Stimulated activated naive CD8-positive, alpha-beta T cell treated with anti-CD3 and anti-CD28 coated beads, Interleukin-15, amount 100 ng/mL, for 72 hours (primary cell): ENCODE measurements at regions not wholly inside any gene's neighbourhood (a gene's known extent, or its start where the extent isn't known, plus 50 kb on each side); places are given as distances from the start of the nearest gene placed in this dataset.

Experiments used
- ATAC-seq: fragments of 150-1000 bp; cut with Tn5 transposase; 2 replicates; pipeline ENCODE4 v1.10.0; 2021; ENCODE audit warnings: mild to moderate bottlenecking, moderate library complexity
- DNase-seq, 2 donors: peaks; one replicate each; pipeline ENCODE4 v3.0.0; 2021 to 2022
- H3K27ac Mint-ChIP-seq, 2 donors: one replicate each; pipeline ENCODE4 v1.8.0; 2022; ENCODE audit warnings: mild to moderate bottlenecking in 2 of 2, mixed read lengths in 2 of 2, moderate library complexity in 2 of 2
- H3K27me3 Mint-ChIP-seq: one replicate; pipeline ENCODE4 v1.8.0; 2022; ENCODE audit warnings: mixed read lengths
- H3K4me1 Mint-ChIP-seq: one replicate; pipeline ENCODE4 v1.8.0; 2022; ENCODE audit warnings: mild to moderate bottlenecking, mixed read lengths
- H3K4me3 Mint-ChIP-seq, 2 donors: one replicate each; pipeline ENCODE4 v1.8.0; 2022; ENCODE audit warnings: mild to moderate bottlenecking in 2 of 2, mixed read lengths in 2 of 2, moderate library complexity in 1 of 2
- H3K9me3 Mint-ChIP-seq, 2 donors: one replicate each; pipeline ENCODE4 v1.8.0; 2022; ENCODE audit warnings: mixed read lengths in 2 of 2

GRCh38 chr13:80450386-80450785, 109.5 kb upstream of the SPRY2 start:
- Mint-ChIP-seq H3K4me1 (no peaks in the 10 kb centered on the region), H3K4me3 (no peak overlapping the region), H3K27me3 (no peaks in the 10 kb centered on the region), H3K27ac (no peak overlapping the region), H3K9me3 (peaks cover 0 to 7% of the 10 kb centered on the region in 2 donors)
- DNase-seq (no peak), ATAC-seq (no peak)

- no peak for ATAC-seq
- no peak overlapping the region for H3K27ac Mint-ChIP-seq
- DNase-seq = no peak
- H3K9me3 Mint-ChIP-seq = peaks cover 0 to 7% of the 10 kb centered on the region in 2 donors
- H3K27me3 Mint-ChIP-seq = no peaks in the 10 kb centered on the region
- no peak overlapping the region for H3K4me3 Mint-ChIP-seq
- no peaks in the 10 kb centered on the region for H3K4me1 Mint-ChIP-seq
Observed at GRCh38 chr13:80448725-80449124, 107.8 kb upstream of the SPRY2 start.

GRCh38 chr13:80447747-80448146, 106.8 kb upstream of the SPRY2 start:
- ATAC-seq (no peak), DNase-seq (no peak)
- peaks cover 0 to 7% of the 10 kb centered on the region in 2 donors for H3K9me3 Mint-ChIP-seq
- H3K27me3 Mint-ChIP-seq = no peaks in the 10 kb centered on the region
- H3K27ac Mint-ChIP-seq = no peak overlapping the region
- H3K4me1 Mint-ChIP-seq = no peaks in the 10 kb centered on the region
- H3K4me3 Mint-ChIP-seq = no peak overlapping the region

- Mint-ChIP-seq H3K27ac (no peak overlapping the region), H3K27me3 (no peaks in the 10 kb centered on the region), H3K4me1 (no peaks in the 10 kb centered on the region), H3K4me3 (no peak overlapping the region), H3K9me3 (no peaks in the 10 kb centered on the region)
- ATAC-seq (no peak), DNase-seq (no peak)
Observed at GRCh38 chr13:80444240-80445015, 103.5 kb upstream of the SPRY2 start.

- Mint-ChIP-seq H3K27ac (no peak overlapping the region), H3K4me1 (no peaks in the 10 kb centered on the region), H3K27me3 (no peaks in the 10 kb centered on the region), H3K4me3 (no peak overlapping the region), H3K9me3 (no peaks in the 10 kb centered on the region)
- ATAC-seq (no peak), DNase-seq (no peak)
Observed at GRCh38 chr13:80442609-80443008, 101.7 kb upstream of the SPRY2 start.

DNA sequence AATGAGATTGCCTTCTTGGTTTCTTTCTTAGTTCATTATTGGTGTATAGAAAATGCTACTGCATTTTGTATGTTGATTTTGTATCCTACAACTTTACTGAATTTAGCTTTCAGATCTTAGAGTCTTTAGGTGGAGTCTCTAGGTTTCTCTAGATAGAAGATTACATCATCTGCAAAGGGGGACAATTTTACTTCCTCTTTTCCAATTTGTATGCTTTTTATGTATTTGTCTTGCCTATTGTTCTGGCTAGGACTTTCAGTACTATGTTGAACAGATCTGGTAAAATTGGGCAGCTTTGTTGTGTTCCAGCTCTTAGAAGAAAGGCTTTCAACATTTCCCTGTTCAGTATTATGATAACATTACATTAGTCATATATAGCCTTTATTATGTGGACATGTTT, 101.0 kb upstream of the SPRY2 start:
- Mint-ChIP-seq H3K4me3 (no peak overlapping the region), H3K9me3 (no peaks in the 10 kb centered on the region), H3K27me3 (no peaks in the 10 kb centered on the region), H3K4me1 (no peaks in the 10 kb centered on the region), H3K27ac (no peak overlapping the region)
- no peak for DNase-seq
- ATAC-seq = no peak

GRCh38 chr13:80438521-80438920, 97.6 kb upstream of the SPRY2 start:
- ATAC-seq = no peak
- Mint-ChIP-seq H3K9me3 (no peaks in the 10 kb centered on the region), H3K4me1 (no peaks in the 10 kb centered on the region)

GRCh38 chr13:80437231-80437630, 96.3 kb upstream of the SPRY2 start:
- DNase-seq (no peak), ATAC-seq (no peak)
- Mint-ChIP-seq H3K27me3 (no peaks in the 10 kb centered on the region), H3K4me3 (no peak overlapping the region), H3K4me1 (no peaks in the 10 kb centered on the region), H3K9me3 (no peaks in the 10 kb centered on the region), H3K27ac (no peak overlapping the region)

More at GRCh38 chr13:80438521-80438920, 97.6 kb upstream of the SPRY2 start:
- H3K27me3 Mint-ChIP-seq = no peaks in the 10 kb centered on the region
- peak overlapping the region in 1 of 2 donors; percentile 65 for H3K27ac Mint-ChIP-seq
- H3K4me3 Mint-ChIP-seq = no peak overlapping the region
- no peak for DNase-seq

DNA sequence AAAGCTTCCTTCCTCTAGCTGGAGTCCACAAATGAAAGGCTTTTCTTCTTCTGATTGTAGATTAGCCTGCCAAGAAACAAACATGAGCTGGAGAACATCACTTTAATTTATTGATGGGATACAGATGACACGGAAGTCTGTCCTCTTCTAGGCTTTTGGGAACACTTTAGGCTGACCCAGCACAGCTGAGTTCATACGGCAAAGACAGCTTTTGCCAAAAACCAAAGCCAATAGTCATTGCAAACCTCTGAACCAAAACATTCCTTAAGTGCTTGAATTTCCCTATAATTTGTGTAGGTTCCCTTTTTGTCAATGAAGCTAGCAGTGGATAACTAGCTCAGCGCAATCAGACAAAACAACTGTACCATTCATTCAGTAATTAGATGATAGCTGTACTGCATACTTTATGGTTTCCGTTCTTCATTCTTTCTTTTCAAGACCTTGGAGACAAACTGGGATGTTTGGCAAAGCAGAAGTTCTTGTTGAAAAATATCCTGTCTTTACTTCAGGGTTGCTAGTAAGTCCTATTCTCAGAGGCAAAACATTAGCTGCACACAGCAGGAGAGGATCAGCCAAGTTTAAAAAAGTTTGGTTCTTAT, 95.7 kb upstream of the SPRY2 start:
- no peaks in the 10 kb centered on the region for H3K4me1 Mint-ChIP-seq
- H3K27me3 Mint-ChIP-seq = no peaks in the 10 kb centered on the region
- H3K27ac Mint-ChIP-seq = no peak overlapping the region
- no peak overlapping the region for H3K4me3 Mint-ChIP-seq
- DNase-seq (no peak), ATAC-seq (no peak)
- H3K9me3 Mint-ChIP-seq = no peaks in the 10 kb centered on the region

- no peak overlapping the region for H3K27ac Mint-ChIP-seq
- no peaks in the 10 kb centered on the region for H3K4me1 Mint-ChIP-seq
- no peak overlapping the region for H3K4me3 Mint-ChIP-seq
- DNase-seq (no peak), ATAC-seq (no peak)
- no peaks in the 10 kb centered on the region for H3K9me3 Mint-ChIP-seq
- H3K27me3 Mint-ChIP-seq = no peaks in the 10 kb centered on the region
Observed at GRCh38 chr13:80430561-80430960, 89.6 kb upstream of the SPRY2 start.

DNA sequence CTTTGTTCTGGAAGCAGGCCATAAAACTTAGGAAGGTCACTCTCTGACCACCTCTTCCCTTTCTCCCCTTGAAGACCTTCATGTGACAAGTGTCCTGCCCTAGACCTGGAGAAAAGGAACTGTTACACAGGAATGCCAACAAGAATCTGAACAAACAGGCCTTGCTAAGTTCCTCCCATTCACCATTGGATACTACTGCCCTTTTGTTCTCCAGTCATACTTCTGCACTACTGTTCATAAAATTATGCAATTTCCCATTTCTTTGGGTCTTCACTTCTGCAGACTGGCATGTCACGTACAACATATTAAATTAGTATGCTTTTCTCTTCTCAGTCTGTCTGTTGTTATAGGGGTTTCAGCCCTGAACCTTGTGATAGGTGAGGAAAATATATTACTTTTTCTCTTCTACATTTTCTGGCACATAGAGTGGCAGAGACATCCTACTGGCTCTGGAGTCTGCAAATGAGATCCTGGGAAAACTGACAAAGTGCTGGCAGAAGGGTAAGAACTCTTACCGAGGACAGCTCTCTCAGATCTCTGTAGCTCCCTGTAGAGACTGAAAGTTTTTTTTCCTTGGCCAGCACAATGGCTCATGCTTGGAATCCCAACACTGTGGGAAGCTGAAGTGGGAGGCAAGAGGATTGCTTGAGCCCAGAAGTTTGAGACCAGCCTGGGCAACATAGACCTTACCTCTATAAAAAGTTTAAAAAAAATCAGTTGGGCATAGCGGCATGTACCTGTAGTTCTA, 87.6 kb upstream of the SPRY2 start:
- Mint-ChIP-seq H3K4me1 (no peaks in the 10 kb centered on the region), H3K4me3 (no peak overlapping the region), H3K27ac (no peak overlapping the region), H3K9me3 (peaks cover 0 to 17% of the 10 kb centered on the region in 2 donors), H3K27me3 (no peaks in the 10 kb centered on the region)
- no peak for ATAC-seq
- DNase-seq = no peak

GRCh38 chr13:80419416-80419815, 78.5 kb upstream of the SPRY2 start:
- Mint-ChIP-seq H3K4me1 (no peaks in the 10 kb centered on the region), H3K9me3 (peaks cover 9 to 22% of the 10 kb centered on the region in 2 donors), H3K27ac (no peak overlapping the region), H3K4me3 (no peak overlapping the region), H3K27me3 (no peaks in the 10 kb centered on the region)
- DNase-seq = no peak
- no peak for ATAC-seq

GRCh38 chr13:80413611-80414010, 72.7 kb upstream of the SPRY2 start:
- Mint-ChIP-seq H3K4me1 (no peaks in the 10 kb centered on the region), H3K27me3 (no peaks in the 10 kb centered on the region), H3K27ac (no peak overlapping the region), H3K9me3 (peaks cover 0 to 10% of the 10 kb centered on the region in 2 donors), H3K4me3 (no peak overlapping the region)
- no peak for ATAC-seq
- DNase-seq = no peak

GRCh38 chr13:80408270-80408669, 67.3 kb upstream of the SPRY2 start:
- peaks cover 24 to 36% of the 10 kb centered on the region in 2 donors for H3K9me3 Mint-ChIP-seq
- no peak for DNase-seq
- H3K4me3 Mint-ChIP-seq = no peak overlapping the region
- ATAC-seq = no peak
- H3K27me3 Mint-ChIP-seq = no peaks in the 10 kb centered on the region
- no peak overlapping the region for H3K27ac Mint-ChIP-seq
- no peaks in the 10 kb centered on the region for H3K4me1 Mint-ChIP-seq

GRCh38 chr13:80400865-80401426, 60.0 kb upstream of the SPRY2 start:
- Mint-ChIP-seq H3K27ac (no peak overlapping the region), H3K4me3 (peak overlapping the region; percentile 19 to 39)

More at GRCh38 chr13:80400865-80401426, 60.0 kb upstream of the SPRY2 start:
- peaks cover 31% of the 10 kb centered on the region for H3K4me1 Mint-ChIP-seq
- peaks cover 6% of the 10 kb centered on the region for H3K27me3 Mint-ChIP-seq
- ATAC-seq (no peak), DNase-seq (no peak)
- peaks cover 21% of the 10 kb centered on the region in 2 donors for H3K9me3 Mint-ChIP-seq
